Nephron progenitor cell (in vitro differentiated cells): ENCODE measurements at regions not wholly inside any gene's neighbourhood (a gene's known extent, or its start where the extent isn't known, plus 50 kb on each side); places are given as distances from the start of the nearest gene placed in this dataset.

Experiments
- DNase-seq: peaks from one replicate; pipeline ENCODE4 v3.0.0; 2021
- H3K27ac Mint-ChIP-seq: 2 replicates; pipeline ENCODE4 v1.8.0; 2021; ENCODE audit warnings: mild to moderate bottlenecking, moderate library complexity, mixed read lengths
- H3K27me3 Mint-ChIP-seq: 2 replicates; pipeline ENCODE4 v1.8.0; 2021; ENCODE audit warnings: mild to moderate bottlenecking, low read depth, mixed read lengths; ENCODE audit not compliant: poor library complexity
- H3K36me3 Mint-ChIP-seq: 2 replicates; pipeline ENCODE4 v1.8.0; 2021; ENCODE audit warnings: low read depth, mixed read lengths
- H3K4me1 Mint-ChIP-seq: 2 replicates; pipeline ENCODE4 v1.8.0; 2021; ENCODE audit warnings: mixed read lengths
- H3K4me3 Mint-ChIP-seq: 2 replicates; pipeline ENCODE4 v1.8.0; 2021; ENCODE audit warnings: mild to moderate bottlenecking, moderate library complexity, mixed read lengths
- H3K9me3 Mint-ChIP-seq: 2 replicates; pipeline ENCODE4 v1.8.0; 2021; ENCODE audit warnings: mild to moderate bottlenecking, moderate library complexity, mixed read lengths
- CTCF ChIP-seq: fragments of 200-600 bp; sonication (generic); IDR thresholded peaks from 2 replicates; pipeline ENCODE4 v1.5.0; 2021; ENCODE audit warnings: antibody characterized with exemption

GRCh38 chr4:60611762-60612496 is 588.2 kb upstream of the ADGRL3 start:
- H3K27ac Mint-ChIP-seq = no peak overlapping the region
- H3K27me3 Mint-ChIP-seq = peaks cover 4% of the 10 kb centered on the region
- H3K36me3 Mint-ChIP-seq = no peaks in the 10 kb centered on the region
- no peak overlapping the region for H3K4me3 Mint-ChIP-seq
- DNase-seq = no peak
- no peak for TF ChIP-seq CTCF
- H3K9me3 Mint-ChIP-seq = peaks cover 5% of the 10 kb centered on the region
- H3K4me1 Mint-ChIP-seq = no peaks in the 10 kb centered on the region

GRCh38 chr4:60617731-60618130 is 582.4 kb upstream of the ADGRL3 start:
- Mint-ChIP-seq H3K4me3 (no peak overlapping the region), H3K27me3 (peaks cover 3% of the 10 kb centered on the region), H3K9me3 (peaks cover 5% of the 10 kb centered on the region), H3K4me1 (no peaks in the 10 kb centered on the region), H3K27ac (no peak overlapping the region), H3K36me3 (no peaks in the 10 kb centered on the region)
- DNase-seq = no peak
- no peak for TF ChIP-seq CTCF

- H3K36me3 Mint-ChIP-seq = no peaks in the 10 kb centered on the region
- H3K9me3 Mint-ChIP-seq = peaks cover 5% of the 10 kb centered on the region
- TF ChIP-seq CTCF = no peak
- H3K27me3 Mint-ChIP-seq = peaks cover 3% of the 10 kb centered on the region
- no peak overlapping the region for H3K4me3 Mint-ChIP-seq
- no peaks in the 10 kb centered on the region for H3K4me1 Mint-ChIP-seq
- no peak for DNase-seq
- H3K27ac Mint-ChIP-seq = no peak overlapping the region
Observed at GRCh38 chr4:60619531-60620305, 580.4 kb upstream of the ADGRL3 start.

- no peak for TF ChIP-seq CTCF
- no peak for DNase-seq
- Mint-ChIP-seq H3K27ac (no peak overlapping the region), H3K9me3 (peaks cover 24% of the 10 kb centered on the region), H3K27me3 (no peaks in the 10 kb centered on the region), H3K4me3 (no peak overlapping the region), H3K36me3 (no peaks in the 10 kb centered on the region), H3K4me1 (no peaks in the 10 kb centered on the region)
Observed at GRCh38 chr4:60637976-60638375, 562.1 kb upstream of the ADGRL3 start.

- Mint-ChIP-seq H3K4me1 (no peaks in the 10 kb centered on the region), H3K4me3 (no peak overlapping the region), H3K9me3 (peaks cover 7% of the 10 kb centered on the region), H3K27ac (no peak overlapping the region), H3K27me3 (no peaks in the 10 kb centered on the region), H3K36me3 (no peaks in the 10 kb centered on the region)
- TF ChIP-seq CTCF = no peak
- no peak for DNase-seq
Observed at GRCh38 chr4:60648774-60649173, 551.4 kb upstream of the ADGRL3 start.
